NAMALWA (cell line): ENCODE measurements at regions not wholly inside any gene's neighbourhood (a gene's known extent, or its start where the extent isn't known, plus 50 kb on each side); places are given as distances from the start of the nearest gene placed in this dataset.

Source experiments
- DNase-seq: peaks from one replicate; pipeline ENCODE4 v3.0.0-alpha.2; 2015; ENCODE audit warnings: low spot score

DNA sequence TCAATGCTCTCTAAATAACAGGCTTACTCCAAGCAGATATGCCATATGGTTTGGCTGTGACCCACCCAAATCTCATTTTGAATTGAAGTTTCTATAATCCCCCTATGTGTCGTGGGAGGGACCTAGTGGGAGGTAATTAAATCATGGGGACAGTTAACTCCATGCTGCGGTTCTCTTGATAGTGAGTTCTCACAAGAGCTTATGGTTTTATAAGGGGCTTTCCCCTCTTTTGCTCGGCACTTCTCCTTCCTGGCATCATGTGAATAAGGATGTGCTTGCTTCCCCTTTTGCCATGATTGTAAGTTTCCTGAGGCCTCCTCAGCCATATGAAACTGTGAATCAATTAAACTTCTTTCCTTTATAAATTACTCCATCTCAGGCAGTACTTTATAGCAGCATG is 302.7 kb upstream of the ZC3H15 start:
- no peak for DNase-seq

DNA sequence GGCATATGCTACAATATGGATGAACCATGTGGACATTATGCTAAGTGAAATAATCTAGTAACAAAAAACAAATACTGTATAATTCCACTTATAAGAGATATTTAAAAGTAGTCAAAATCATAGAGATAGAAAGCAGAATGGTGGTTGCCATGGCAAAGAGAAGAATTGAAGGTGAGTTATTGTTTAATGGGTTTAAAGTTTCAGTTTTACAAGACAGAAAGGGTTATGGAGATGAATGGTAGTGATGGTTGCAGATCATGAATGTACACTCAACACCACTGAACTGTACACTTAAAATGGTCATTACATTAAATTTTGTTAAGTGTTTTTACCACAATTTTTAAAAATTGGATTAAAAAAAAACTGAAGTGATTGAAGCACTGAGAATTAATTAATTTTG is 298.2 kb upstream of the ZC3H15 start:
- DNase-seq, result no peak

DNA sequence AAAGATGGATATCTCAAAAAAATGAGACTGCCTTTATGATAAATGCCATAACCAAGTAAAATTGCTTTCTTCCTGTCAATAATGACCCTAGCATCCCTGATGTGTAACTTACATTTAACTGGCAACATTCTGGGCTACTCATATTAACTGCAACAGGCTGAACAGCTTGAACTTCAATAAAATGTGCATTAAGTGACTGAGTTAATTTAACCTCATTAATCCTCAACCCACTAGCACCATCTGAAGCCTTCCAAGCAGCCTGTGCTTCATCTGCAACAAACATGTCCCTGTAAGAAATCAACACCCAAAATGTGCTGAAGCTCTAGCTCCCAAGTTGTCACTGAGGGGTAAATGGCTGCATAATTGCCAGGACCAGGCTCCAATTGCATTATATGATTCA is 296.2 kb upstream of the ZC3H15 start:
- DNase-seq, result no peak

DNA sequence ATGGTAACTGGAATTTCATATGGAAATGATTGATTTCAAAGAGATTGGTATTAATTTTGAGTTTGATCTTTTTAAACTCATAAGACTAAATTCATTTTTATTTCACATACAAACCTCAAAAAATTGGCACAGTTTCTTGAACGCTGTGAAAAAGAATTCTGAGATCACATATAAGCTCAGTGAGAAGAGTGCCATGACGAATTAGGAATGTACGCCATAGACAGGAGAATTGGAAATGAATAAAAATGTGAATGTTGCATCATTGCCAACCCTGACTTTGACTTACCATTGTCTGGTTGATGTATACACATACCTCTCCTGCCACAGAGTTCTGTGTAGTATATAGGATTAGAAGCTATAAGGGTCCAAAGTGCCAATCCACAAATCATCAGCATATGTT is 290.4 kb upstream of the ZC3H15 start:
- no peak for DNase-seq

GRCh38 chr2:186197955-186198354 is 288.1 kb upstream of the ZC3H15 start:
- no peak for DNase-seq

DNA sequence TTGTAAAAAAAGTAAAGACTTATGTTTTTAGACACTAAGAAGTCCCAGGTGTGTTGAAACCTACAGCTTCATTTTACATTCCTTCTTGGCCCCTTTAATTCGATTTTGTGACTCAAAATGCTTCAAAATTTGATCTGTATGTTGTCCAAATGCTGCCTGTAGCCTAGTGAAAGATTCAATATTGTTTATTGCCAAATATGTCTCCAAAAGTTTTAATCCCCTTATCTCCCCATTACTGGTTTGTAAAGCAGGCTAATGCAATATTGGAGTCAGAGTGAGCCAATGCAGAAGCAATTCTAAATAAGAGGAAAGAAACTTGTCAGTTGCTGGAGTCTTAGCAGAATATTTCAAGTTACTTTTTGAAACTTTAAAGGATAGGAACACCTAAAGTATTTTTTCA is 287.0 kb upstream of the ZC3H15 start:
- DNase-seq, result no peak

DNA sequence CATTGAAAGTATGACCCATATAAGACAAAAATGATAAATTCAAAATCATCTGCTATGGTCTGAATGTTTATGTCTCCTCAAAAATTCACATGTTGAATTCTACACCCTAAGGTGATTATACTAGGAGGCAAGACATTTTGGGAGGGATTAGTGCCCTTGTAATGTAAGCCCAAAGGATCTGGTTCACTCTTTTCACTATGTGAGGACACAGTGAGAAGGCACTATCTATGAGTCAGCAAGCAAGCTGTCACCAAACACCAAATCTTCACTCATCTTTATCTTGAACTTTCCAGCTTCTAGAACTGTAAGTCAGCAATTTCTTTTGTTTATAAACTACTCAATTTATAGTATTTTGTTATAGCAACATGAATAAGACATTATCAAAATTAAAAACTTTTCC is 284.7 kb upstream of the ZC3H15 start:
- no peak for DNase-seq

- DNase-seq, result peak; percentile 2
Measured at GRCh38 chr2:186205254-186205911, 280.7 kb upstream of the ZC3H15 start.

- DNase-seq, result no peak
Measured at GRCh38 chr2:186209532-186209931, 276.5 kb upstream of the ZC3H15 start.

DNA sequence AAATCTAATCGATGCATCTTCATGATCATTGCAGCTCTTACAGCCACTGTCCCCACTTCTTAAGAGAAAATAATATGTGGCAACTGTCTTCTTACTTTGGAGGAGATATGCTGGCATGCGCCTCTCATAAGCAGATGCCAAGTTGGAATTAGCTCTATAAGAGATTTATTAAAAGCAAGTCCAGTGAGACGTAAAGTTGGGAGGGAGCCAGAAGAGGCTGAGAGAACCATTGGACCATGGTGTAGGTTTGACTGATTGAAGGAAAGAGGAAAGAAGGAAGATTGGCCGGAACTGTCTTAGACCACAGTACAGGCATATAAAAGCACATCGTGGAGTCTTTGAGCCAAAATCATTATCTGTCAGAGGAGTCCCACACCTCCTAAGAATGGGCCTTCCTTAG is 265.7 kb upstream of the ZC3H15 start:
- DNase-seq, result no peak

DNA sequence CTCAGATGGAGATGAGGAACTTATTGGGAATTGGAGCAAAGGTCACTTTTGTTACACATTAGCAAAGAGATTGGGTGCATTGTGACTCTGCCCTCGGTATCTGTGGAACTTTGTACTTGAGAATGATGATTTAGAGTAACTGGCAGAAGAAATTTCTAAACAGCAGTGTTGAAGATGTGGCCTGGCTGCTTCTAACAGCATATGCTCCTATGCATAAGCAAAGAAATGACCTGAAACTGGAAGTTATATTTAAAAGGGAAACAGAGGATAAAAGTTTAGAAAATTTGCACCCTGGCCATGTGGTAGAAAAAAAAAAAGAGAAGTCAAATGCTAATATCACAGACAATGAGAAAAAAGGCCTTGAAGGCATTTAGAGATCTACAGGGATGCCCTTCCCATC is 256.8 kb upstream of the ZC3H15 start:
- no peak for DNase-seq

GRCh38 chr2:186241874-186242273 is 244.2 kb upstream of the ZC3H15 start:
- DNase-seq, result no peak

DNA sequence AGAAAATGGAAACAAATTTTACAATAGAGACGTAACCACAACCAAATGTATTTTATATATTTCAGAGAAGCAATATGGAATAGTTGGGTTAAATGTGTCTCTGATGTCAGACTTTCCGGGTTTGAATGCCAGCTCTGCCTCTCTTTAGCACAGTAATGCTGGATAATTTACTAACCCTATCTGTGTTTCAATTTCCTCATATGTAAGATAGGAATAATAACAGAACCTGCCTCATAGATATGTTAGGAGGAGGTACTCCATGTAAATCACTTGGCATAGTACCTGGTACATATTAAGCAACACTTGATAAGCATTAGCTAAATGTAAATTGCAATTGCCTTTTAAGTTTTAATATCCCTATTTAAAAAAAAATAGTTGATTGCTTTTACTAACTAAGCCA is 231.3 kb upstream of the ZC3H15 start:
- DNase-seq, result no peak

GRCh38 chr2:186255823-186256222 is 230.2 kb upstream of the ZC3H15 start:
- DNase-seq, result no peak

GRCh38 chr2:186256540-186256939 is 229.5 kb upstream of the ZC3H15 start:
- DNase-seq, result peak; percentile 64

GRCh38 chr2:186263673-186264250 is 222.3 kb upstream of the ZC3H15 start:
- DNase-seq, result no peak

GRCh38 chr2:186269536-186269935 is 216.5 kb upstream of the ZC3H15 start:
- no peak for DNase-seq

- DNase-seq, result no peak
Measured at GRCh38 chr2:186273953-186274352, 212.1 kb upstream of the ZC3H15 start.

DNA sequence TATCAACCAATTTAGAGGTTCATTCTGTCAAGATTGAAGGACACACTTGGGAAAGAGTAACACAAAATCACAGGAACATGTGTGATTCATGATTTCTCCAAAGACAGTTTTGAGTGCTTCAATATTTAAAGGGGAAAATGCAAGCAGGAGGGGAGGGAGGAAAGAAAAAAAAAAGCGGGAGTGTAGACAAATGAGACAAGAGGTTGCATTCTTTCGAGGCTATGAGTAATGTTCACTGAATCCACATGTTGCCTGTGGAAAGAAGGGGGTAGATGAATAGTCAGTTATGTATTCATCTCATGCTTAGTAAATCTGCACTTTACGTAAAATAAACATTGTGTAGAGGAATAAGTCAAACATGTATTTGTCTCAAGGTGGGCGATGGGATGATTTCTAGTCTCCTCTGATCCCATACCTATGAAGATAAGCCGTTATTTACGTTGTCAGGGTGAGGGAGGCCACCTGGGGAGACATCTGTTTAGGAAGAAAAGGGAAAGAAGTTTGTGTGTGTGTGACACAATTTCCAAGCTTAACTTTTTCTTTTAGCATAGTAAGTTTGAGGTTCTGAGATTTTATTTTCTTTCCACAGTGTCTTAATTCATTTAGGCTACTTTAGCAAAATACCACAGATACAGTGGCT is 211.0 kb upstream of the ZC3H15 start:
- no peak for DNase-seq

GRCh38 chr2:186276909-186277308 is 209.2 kb upstream of the ZC3H15 start:
- DNase-seq, result no peak

GRCh38 chr2:186281726-186282125 is 204.3 kb upstream of the ZC3H15 start:
- DNase-seq, result no peak

DNA sequence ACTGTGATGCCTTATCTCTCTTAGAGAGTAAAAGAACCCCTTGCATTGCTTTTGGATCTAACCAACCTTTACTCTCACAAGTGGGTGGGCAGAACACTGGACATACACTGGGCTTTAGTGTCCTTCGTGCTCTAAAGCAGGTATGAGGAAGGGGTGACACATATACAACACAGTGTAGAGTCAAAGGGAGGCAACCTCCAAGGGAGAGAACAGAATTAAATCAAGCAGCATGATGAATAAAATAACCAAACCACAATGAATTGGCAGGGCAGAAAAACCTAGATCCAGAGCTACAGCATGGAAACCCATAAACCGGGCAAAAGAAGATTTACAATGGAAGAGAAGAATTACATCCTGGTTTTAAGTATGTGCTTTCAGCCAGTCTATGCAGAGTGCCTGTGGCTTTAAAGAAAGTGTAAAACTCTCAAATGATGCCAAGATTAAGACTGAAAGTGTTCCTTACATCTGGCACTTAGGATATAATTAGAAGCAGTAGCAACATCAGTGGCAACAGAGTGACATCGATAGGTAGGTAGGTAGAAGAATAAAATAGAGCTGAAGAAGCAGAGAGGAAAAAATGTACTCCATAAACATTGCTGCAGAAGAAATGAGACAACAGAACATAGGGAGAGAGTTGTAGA is 191.7 kb upstream of the ZC3H15 start:
- no peak for DNase-seq

DNA sequence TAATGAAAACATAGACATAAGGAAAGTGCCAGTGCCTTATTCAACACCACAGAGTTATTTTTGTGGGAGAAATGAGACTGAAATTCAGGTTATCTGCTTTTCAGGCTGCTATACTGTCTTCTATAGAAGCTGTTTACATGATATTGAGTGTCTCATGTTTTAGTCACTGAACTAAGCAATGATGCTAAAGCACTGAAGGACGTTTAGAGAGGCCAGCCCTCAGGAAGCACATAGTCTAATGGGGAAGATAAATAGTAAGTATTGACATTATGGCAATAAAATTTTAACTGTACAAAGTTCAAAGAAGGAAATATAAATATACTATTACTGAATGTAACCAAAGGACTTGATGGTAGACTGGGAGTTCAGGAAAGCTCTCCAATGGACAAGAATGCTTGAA is 186.4 kb upstream of the ZC3H15 start:
- DNase-seq, result no peak
